A673 (cell line): ENCODE measurements at regions not wholly inside any gene's neighbourhood (a gene's known extent, or its start where the extent isn't known, plus 50 kb on each side); places are given as distances from the start of the nearest gene placed in this dataset.

Experiments used
- EZH2 ChIP-seq: fragments of 200-600 bp; sonication (generic); IDR thresholded peaks from 2 replicates; pipeline ENCODE4 v1.6.1; 2017; ENCODE audit warnings: borderline replicate concordance, low read depth, mild to moderate bottlenecking, mixed read lengths, antibody characterized with exemption, low read length; ENCODE audit not compliant: poor library complexity, severe bottlenecking
- TF ChIP-seq, protein P1 (sequence below): fragments of 300-800, 200-600 bp; sonication (generic); conservative IDR thresholded peaks from 2 replicates; pipeline ENCODE4 v1.5.1; 2017; ENCODE audit warnings: low read depth, mild to moderate bottlenecking, antibody characterized with exemption, low read length, moderate library complexity, mixed read lengths

DNA sequence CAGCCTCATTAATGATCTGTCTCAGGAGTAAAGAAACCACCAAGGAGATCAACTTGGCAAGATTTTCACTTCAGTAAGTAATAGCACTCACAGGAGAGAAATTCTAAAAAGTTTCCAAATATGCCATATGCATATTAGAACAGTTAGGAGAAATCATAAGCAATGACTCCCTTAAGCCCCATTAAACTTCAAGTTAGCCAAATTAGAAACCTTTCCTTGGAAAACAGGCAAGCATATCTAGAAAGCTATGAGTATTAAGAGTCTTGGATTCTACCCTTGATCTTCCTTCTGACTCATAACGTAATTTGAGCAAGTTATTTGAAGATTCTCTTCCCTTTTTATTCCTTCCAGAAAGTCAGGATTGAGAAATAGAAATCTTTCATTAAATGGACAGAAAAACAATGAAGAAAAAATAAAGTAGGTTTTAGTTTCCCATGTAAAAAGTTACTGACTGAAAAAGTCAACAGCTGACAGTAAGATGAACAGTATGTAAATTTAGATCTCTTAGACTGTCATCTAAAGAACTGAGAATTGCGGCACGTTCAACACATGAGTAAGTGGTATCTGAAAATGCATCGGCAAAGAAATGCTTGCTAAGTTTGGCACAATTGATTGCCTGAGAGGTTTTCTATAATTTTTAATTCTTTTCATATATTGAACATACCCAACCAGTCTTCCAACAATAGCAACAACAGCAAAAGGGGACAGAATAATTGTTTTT, 565.7 kb upstream of the FTMT start:
- TF ChIP-seq, protein P1, sequence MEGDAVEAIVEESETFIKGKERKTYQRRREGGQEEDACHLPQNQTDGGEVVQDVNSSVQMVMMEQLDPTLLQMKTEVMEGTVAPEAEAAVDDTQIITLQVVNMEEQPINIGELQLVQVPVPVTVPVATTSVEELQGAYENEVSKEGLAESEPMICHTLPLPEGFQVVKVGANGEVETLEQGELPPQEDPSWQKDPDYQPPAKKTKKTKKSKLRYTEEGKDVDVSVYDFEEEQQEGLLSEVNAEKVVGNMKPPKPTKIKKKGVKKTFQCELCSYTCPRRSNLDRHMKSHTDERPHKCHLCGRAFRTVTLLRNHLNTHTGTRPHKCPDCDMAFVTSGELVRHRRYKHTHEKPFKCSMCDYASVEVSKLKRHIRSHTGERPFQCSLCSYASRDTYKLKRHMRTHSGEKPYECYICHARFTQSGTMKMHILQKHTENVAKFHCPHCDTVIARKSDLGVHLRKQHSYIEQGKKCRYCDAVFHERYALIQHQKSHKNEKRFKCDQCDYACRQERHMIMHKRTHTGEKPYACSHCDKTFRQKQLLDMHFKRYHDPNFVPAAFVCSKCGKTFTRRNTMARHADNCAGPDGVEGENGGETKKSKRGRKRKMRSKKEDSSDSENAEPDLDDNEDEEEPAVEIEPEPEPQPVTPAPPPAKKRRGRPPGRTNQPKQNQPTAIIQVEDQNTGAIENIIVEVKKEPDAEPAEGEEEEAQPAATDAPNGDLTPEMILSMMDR, result no peak
- no peak for TF ChIP-seq EZH2
